Dermis microvascular lymphatic vessel endothelial cell (primary cell): ENCODE measurements at regions not wholly inside any gene's neighbourhood (a gene's known extent, or its start where the extent isn't known, plus 50 kb on each side); places are given as distances from the start of the nearest gene placed in this dataset.

ENCODE experiments used
- DNase-seq, 2 donors: peaks; one replicate each; pipeline versions ENCODE4 v3.0.0 to v3.0.0-alpha.2; 2010; ENCODE audit warnings: low read depth in 2 of 2

DNA sequence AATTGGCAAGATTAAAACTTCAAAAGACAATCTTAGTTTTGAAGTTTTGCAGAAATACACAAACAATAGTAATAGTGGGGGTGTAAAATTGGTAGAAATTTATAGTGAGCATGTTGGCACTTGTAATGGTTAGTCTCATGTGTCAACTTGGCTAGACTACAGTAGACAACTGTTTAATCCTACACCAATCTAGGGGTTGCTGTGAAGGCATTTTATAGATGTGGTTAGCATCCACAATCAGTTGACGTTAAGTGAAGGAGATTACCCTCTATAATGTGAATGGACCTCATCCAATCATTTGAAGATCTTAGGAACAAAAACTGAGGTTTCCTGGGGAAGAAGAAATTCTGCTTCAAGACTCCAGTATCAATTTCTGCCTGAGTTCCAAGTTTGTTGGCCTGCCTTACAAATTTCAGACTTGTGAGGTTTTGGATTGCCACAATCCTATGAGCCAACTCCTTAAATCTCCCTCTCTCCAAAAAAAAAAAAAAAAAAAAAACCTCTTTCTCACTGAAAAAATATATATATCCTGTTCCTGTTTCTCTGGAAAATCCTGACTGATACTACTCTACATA lies 531.6 kb upstream of the IGFBP3 start:
- DNase-seq = no peak

DNA sequence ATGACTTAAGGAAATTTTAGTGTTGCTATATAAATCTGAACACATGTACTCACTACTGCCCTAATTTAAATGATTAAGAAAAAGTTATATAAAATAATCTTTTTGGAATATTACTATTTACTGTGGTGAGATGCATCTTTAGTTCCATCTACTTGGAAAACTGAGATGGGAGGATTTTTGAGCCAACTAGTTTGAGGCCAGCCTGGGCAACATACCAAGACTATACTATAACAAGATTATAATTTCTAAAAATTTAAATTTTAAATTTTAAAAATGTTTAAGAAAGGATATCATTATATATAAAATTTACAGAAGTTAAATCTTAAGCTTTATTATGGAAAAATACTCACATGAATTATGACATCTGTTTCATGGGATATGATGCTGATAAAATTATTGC lies 530.8 kb upstream of the IGFBP3 start:
- no peak for DNase-seq

DNA sequence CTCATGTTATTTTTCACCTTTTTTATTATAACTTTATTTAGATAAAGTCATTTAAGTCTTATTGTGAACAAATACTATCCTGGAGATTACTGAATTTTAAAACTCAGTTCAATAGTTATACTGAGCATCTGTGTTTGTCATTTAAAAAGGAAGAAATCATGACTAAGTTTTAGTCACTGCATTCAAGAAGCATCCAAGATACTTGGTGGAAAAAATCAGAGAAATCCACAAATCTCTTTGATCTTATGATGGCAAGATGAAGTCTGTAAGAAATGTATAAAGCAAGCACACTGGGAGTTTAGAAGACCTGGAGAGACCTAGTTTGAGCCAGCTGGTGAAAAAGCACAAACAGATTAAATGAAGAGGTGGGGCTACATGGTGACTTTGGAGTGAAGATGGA lies 529.8 kb upstream of the IGFBP3 start:
- DNase-seq = no peak

DNA sequence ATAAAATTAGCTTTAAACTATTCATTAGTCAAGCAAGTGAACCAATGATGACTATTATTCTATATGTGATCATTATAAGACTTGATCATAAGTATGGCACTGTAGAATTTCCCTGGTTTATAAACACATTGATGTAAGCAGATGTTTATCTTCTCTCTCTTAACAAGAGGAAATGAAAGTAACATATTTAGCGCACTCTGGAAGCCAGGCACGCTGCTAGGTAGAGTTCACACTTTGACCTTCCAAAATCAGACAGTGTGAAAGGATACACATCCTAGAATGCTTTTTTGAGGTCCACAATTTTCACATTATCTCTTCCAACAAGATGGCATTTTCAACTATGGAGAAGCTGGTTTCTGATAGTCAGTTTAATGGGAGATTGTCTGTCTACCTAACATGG lies 529.4 kb upstream of the IGFBP3 start:
- no peak for DNase-seq

DNA sequence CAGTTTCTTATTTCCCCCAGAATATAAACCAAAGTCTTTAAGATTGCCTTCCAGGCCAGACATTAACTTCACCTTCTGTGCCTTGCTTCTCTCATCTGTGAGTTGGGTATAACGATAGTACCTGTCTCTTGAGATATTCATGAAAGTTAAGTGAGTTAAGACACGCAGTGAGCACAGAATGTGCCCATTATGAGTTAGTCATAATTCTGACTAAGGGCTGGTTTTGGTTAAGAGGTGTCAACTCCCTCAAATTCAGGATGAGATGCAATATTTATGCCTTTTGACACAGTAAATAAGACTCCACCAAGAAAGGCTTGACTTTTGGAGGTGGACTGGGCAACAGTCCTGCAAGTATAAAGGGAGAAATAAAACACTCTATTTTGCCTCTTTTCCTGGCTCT lies 528.7 kb upstream of the IGFBP3 start:
- DNase-seq = no peak

DNA sequence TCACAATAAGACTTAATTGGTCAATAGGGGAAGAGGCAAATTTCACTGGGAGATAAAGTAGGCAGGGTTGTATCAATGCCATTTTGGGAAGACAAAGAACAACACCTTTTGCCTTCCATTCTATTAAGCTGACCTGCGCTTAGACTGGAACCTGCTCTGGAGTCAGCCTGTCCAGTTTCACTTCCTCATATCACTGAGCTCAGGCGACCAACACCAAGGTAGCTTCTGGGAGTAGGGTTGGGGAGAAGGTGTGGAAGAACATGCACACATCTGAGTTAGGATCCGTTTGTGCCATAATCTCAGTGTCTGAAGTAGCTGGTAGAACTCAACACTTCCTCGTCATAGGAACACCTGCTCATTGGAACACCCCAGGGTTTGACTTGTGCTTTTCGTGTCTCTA lies 527.4 kb upstream of the IGFBP3 start:
- DNase-seq = no peak

DNA sequence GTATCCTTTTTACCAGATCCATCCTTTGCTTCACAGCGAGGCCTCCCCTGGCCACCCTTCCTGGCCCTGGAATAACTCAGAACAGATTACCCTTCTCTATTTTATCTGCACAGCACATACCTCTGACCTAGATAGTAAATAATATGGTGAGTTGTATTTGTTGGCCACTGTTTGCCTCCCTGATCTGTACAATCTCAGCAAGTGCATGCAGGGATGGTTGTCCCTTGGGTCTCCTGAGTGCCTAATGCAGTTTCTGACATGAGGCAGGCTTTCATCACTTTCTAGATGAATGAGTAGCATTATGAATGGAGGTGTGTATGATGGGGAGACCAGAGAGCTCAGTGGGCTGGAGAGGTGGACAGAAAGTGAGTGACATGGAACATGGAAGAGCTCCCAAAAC lies 525.1 kb upstream of the IGFBP3 start:
- no peak for DNase-seq

DNA sequence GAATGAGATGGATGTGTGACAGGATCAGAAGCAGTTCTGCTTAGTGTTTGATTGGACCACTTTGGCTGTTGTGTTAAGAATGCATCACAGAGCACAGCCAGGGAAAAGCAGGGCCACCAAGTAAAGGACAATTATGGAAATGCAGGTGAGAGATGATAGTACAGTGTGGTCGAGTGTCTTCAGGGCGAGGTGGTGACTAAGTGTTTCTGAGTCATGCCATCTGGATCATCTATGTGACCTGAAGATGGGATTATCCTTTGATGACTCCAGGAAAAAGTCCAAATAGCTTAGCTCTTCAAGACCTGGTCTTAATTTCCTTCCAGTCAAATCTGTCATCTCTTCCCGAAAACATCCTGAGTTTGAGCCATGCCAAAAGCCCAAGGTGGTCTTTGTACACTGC lies 523.2 kb upstream of the IGFBP3 start:
- DNase-seq = no peak

DNA sequence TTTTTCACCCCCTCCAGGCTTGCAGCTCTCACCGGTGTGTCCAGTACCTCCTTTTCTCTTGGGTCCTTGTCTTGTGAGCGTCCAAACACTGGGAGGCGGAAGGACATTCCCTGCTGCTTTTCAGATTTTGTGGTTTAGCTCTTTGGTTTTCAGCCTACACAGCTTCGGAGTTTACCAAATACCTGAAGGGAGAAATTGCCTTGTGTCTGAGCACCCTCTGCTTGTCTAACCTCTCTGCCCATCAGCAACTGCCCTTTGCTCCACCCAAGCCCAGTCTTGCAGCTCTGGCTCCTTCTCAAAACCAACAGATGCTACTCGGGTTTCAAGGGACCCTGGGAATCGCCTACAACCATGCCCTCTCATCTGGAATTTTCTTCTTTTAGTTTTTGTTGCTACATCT lies 519.1 kb upstream of the IGFBP3 start:
- no peak for DNase-seq

DNA sequence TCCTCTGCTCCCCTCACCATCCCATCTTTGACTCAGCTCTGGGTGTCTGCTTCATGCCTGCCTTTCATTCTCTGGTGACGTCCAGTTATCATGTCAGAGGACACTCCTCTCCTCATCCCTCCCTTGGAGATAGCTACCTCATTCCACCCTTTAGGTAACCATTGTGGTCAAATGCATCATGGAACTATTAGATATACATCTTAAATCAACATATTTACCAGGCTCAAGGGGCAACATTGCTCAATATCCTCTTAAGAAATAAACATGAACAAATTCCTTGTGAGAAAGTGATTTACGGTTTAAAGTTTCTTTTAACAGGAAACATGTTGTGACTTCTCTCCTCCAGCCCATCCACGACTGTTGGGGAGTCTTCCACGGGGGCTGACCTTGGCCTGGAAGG lies 511.6 kb upstream of the IGFBP3 start:
- DNase-seq = no peak

DNA sequence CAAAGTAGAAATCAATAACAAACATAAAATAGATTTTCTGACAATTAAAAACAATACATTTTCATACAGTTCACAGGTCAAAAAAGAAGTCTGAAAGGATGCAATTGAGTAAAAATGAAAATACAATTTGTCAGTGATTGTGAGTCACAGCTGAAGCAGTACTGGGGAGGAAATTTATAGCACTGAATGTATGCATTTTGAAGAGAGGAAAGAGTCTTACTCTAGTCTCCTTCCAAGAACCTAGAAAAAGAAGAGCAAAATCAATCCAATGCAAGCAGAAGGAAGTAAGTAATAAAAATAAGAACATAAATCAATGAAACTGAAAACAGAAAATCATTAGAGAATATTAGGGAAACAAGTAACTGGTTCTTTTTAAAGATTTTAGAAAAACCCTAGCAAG lies 507.2 kb upstream of the IGFBP3 start:
- no peak for DNase-seq

DNA sequence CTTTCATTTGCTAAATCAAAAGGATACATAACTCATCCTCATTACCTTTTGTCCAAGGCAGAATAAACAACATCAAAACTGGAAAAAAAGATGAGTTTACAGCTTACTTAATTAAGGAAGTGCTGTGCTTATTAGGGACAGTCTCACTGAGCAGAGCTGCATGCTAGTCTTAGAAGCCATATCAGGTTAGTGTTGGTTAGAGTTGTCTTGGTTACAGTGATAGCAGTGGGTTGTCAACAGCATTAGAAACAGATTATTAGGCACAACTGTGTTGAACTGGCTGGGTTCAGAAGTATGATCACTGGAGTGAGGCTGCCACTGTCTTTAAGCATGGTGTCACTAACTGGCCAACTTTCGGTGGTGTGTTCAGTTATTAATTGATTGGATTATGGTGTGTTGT lies 503.9 kb upstream of the IGFBP3 start:
- DNase-seq = no peak

DNA sequence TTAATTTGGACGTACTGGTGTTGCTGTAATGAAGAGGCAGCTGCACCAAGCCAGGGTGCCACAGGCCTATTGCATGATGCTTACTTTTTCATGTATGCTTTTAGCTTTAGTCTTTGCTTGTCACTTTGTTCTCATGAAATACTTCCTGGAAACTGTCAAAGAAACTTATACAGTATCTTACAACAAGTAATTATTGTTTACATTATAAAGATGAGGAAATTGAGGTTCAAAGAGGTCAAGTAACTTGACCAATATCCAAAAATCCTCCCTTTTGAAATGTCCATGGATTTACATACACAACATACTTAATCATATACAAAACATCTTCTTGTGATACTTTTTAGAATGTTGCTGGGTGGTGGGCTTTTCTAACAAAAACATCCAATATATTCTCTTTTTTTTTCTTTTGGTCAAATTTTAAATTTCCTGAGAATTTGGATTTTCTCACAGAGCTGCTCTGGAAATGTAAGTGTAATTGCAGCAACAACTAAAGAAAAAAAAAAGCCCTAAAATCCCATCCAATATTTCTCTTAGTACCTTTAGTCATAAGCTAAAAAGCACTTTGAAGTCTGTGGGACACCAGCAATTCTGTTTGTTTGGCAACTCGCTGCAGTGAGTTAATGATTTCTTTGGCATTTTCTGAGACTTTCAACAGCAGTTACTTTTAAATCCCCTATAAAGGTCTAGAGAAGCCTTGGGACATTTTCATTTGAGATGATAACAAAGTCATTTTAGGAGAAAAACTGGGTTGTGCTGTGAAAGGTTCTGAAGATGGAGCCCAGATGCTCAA lies 500.6 kb upstream of the IGFBP3 start:
- no peak for DNase-seq

DNA sequence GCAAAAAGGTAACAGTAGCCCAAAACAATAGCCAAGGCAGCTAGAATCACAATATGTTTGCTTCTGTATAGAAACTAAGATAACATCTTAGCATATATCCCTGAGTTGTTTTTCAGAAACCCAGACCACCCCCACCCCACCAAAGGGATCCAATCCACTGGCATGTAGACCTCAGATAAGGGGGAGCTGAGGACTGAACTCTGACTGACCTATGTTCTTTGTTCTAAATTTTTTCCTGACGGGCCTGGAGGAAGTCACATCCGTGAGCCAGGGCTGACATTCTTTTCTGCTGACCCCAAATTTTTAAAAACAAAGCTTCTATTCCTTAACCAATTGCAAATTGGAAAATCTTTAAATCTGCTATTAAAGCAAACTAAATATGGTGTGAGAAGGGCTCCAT lies 493.9 kb upstream of the IGFBP3 start:
- DNase-seq = peak in 1 of 2 donors; percentile 49

DNA sequence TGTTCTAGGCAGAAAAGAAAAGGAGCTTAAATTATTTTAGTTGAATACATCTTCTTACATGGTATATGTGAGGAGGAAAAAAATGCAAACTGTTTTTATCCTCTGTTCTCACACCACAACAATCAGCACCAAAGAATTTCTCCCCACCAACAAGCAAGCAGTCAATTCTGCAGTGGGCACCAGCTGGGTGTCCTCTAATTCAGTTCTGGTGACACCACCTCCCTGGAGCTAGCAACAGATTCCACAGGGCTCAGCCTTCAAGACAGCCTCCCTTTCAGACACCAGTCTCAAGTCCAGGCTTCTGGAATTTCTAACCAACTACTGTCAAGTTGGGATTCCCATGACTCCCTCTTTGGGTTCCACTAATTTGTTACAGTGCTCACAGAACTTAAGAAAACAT lies 490.2 kb upstream of the IGFBP3 start:
- DNase-seq = no peak

DNA sequence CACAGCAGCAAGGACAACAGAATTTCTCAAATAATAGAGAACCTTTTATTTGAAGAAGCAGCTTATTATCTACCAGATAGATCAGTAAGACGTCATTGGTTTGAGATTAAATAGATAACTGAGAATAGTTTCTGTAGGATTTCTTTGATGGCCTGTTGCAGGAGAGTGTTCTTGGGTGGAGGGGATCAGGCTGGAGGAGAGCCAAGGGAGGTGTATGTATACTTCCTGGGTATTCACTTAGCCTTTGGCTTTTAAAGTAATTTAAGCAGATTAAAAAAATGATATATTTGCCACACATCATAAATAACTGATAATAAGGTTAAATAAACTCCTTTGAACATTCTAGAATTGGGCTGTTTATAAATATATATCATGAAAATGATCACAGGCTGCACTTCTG lies 486.1 kb upstream of the IGFBP3 start:
- no peak for DNase-seq

DNA sequence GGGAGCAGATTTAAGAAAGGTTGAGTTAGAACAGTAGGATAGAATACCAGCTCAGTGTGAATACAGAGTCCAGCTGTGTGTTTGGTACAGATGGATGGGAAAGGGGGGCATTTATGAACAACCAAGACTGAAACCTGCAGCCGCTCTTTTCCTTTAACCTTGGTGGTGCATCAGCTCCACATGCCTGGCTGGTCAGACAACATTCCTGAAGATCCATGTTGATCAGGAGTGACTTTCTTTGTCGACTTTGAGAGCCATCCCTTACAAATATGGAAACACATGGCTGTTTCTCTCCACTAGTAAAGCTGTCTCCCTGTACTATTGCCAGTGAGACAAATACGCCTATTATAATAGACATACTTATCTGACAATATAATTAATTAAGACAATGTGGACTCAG lies 476.5 kb upstream of the IGFBP3 start:
- DNase-seq = no peak

DNA sequence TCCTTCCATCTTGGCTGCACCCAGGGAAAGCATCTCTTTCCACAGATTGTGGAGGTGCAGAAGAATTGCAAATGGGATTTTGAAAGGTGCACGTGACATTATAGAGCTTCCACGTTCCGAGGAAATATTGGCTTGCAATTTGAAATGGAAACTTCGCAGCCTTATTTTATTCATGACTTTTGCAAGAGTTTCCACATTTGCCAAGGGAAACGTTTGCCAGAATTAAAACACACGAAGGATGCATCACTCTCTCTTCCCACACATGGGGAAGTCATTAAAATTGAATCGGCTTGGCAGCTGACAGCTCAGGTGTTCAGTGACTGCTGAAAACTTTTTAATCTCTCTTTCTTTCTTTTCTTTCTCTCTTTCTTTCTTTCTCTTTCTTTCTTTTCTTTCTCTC lies 475.4 kb upstream of the IGFBP3 start:
- no peak for DNase-seq

DNA sequence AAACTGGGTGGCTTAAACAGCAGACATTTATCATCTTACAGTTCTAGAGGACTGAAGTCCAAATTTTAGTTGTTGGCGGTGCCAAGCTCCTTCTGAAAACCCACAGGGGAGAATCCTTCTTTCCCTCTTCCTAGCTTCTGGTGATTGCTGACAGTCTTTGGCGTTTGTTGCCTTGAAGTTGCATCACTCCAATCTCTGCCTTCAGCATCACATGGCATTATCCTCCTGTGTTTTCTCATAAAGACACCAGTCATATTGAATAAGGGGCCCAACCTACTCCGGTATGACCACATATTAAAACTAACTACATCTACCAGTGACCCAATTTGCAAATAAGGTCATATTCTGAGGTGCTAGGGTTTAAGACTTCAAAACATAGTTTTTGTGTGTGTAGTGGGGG lies 472.1 kb upstream of the IGFBP3 start:
- DNase-seq = no peak

DNA sequence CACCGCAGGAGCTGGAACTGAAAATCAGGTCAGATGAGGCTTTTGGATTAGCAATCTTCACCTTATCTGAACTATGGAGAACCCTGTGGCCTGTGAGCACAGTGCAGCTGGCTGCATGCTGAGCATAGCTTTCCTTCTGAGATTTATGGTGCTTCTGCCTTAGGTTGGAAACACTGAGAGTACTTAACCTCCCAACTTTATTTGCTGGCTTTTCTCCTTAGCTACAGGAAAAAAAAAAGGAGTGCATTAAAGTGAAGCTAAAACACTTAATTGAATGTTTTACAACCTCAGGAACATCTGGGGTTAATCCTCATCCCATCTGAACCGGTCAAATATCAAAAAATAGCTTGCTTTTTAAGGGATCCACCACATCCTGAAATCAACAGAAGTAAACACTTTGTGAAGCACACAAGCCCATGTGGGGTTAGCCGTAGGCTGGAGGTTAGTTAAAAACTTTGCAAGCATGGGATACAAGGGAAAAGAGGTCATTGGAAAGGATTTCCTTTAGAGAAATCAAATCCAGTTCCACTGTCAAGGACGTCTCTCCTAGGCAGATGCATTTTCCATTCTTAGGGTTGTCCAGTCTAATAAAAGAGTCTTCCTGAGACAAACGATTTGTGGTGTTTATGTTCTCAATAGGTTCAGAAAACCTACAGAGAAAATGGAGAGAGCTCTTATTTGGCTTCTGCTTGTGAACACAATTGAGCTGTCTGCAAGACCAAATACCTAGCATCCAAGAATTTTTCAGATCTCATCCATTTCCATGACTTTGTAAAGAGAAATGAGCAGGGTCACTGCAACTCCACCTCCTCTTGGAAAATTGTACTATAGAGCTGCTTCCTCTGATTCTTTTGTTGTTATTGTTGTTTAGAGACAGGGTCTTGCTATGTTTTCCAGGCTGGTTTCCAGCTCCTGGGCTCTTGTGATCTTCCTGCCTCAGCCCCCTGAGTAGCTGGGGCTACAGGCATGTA lies 470.4 kb upstream of the IGFBP3 start:
- DNase-seq = no peak

DNA sequence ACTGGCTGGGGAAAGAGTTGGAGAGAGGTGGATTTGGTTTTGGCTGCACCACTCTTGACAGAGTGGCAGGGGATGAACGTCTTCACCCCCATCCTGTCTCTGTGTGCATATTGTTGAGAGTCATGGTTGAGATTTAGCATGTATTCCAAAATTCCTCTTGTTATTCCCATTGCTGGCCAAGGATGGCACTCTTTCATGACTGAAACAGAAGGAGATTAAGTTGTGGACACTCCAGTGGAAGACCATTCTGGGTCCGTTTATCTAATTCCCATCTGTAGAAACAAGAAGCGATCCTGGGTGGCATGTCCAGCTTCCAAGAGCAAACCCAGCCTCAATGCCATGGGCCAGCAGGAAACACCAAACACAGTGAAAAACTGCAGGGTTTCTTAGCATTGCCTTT lies 469.0 kb upstream of the IGFBP3 start:
- no peak for DNase-seq

DNA sequence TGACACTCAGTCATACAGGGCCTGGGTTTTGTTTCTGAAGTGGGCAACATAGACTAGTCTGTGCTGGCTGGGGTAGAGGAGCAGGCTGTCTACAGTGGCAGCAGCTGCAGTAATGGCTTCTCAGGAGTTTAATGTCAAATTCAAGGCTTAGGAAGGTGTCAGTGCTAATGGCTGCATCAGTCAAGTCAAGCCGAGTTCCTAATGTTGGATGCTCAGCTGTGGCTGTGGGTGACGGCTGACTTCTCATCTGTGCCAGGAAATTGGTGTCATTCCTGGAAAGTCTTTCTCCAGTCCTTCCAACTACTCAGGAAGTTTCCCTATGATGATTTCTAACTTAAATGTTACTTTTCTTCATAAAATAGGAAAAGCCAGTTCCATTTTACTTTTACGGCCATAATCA lies 468.1 kb upstream of the IGFBP3 start:
- no peak for DNase-seq

DNA sequence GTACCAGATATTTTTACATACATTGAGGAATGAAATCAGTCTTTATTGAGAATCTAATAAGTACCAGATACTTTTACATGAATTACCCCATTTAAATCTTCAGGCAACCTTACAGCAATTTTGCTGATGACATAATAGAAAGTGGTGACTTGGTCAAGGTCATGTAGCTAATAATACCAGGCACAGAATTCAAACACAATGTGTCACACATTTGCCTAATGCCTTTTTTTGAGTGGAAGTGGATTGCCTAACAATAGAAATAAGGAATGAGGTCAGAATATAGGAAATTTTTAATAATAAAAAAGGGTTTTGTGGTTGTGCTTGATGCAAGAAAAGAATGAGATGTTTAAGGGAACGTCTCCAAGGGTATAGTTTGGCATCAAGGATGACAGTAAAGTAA lies 466.6 kb upstream of the IGFBP3 start:
- no peak for DNase-seq
